Trophoblast cell (in vitro differentiated cells and primary cell): ENCODE measurements at regions not wholly inside any gene's neighbourhood (a gene's known extent, or its start where the extent isn't known, plus 50 kb on each side); places are given as distances from the start of the nearest gene placed in this dataset.

ENCODE experiments used
- DNase-seq, 2 donors: peaks; one replicate each; pipeline ENCODE4 v3.0.0-alpha.2; 2016
- H2AFZ ChIP-seq: 2 replicates; pipeline ENCODE4 v1.6.1; 2013; ENCODE audit warnings: low read length, moderate library complexity, mild to moderate bottlenecking; ENCODE audit not compliant: insufficient read depth, poor library complexity
- H2AK5ac ChIP-seq: 2 replicates; pipeline ENCODE4 v1.6.1; 2013; ENCODE audit warnings: mild to moderate bottlenecking, low read length
- H2BK120ac ChIP-seq: 2 replicates; pipeline ENCODE4 v1.6.1; 2013; ENCODE audit warnings: low read length, mild to moderate bottlenecking, moderate library complexity; ENCODE audit not compliant: insufficient read depth, poor library complexity
- H2BK12ac ChIP-seq: 2 replicates; pipeline ENCODE4 v1.6.1; 2013; ENCODE audit warnings: mild to moderate bottlenecking, low read length, moderate library complexity
- H2BK5ac ChIP-seq: 2 replicates; pipeline ENCODE4 v1.6.1; 2013; ENCODE audit warnings: low read length, low read depth, moderate library complexity, mild to moderate bottlenecking; ENCODE audit not compliant: poor library complexity
- H3K14ac ChIP-seq: 2 replicates; pipeline ENCODE4 v1.6.1; 2013; ENCODE audit warnings: mild to moderate bottlenecking, low read length
- H3K18ac ChIP-seq: 2 replicates; pipeline ENCODE4 v1.6.1; 2013; ENCODE audit warnings: mild to moderate bottlenecking, low read length
- H3K23ac ChIP-seq: 2 replicates; pipeline ENCODE4 v1.6.1; 2013; ENCODE audit warnings: low read length
- H3K27ac ChIP-seq: 2 replicates; pipeline ENCODE4 v1.5.1; 2013; ENCODE audit warnings: low read depth, mild to moderate bottlenecking, inconsistent platforms, low read length, moderate library complexity
- H3K27me3 ChIP-seq: 2 replicates; pipeline ENCODE4 v1.6.1; 2013; ENCODE audit warnings: inconsistent platforms, mild to moderate bottlenecking, low read length, moderate library complexity; ENCODE audit not compliant: insufficient read depth
- H3K36me3 ChIP-seq, 2 experiments: 1 replicate in 1 of 2; 2 replicates in 1 of 2; pipeline ENCODE4 v1.6.1; 2013; ENCODE audit warnings: low read length in 2 of 2, mild to moderate bottlenecking in 2 of 2, moderate library complexity in 1 of 2; ENCODE audit not compliant: insufficient read depth in 2 of 2, control insufficient read depth in 1 of 2
- H3K4ac ChIP-seq: 2 replicates; pipeline ENCODE4 v1.6.1; 2013; ENCODE audit warnings: low read depth, mild to moderate bottlenecking, low read length, moderate library complexity
- H3K4me1 ChIP-seq, 2 experiments: 1 replicate in 1 of 2; 2 replicates in 1 of 2; pipeline ENCODE4 v1.6.1; 2013; ENCODE audit warnings: low read length in 2 of 2, mild to moderate bottlenecking in 2 of 2, moderate library complexity in 1 of 2; ENCODE audit not compliant: insufficient read depth in 2 of 2, control insufficient read depth in 1 of 2
- H3K4me2 ChIP-seq: 2 replicates; pipeline ENCODE4 v1.6.1; 2013; ENCODE audit warnings: inconsistent platforms, mild to moderate bottlenecking, low read length, moderate library complexity
- H3K4me3 ChIP-seq: 2 replicates; pipeline ENCODE4 v1.5.1; 2013; ENCODE audit warnings: mild to moderate bottlenecking, low read depth, low read length, inconsistent platforms
- H3K79me1 ChIP-seq: one replicate; pipeline ENCODE4 v1.6.1; 2013; ENCODE audit warnings: low read length
- H3K79me2 ChIP-seq: 2 replicates; pipeline ENCODE4 v1.6.1; 2013; ENCODE audit warnings: low read length, mild to moderate bottlenecking; ENCODE audit not compliant: control insufficient read depth, insufficient read depth, poor library complexity
- H3K9ac ChIP-seq: 2 replicates; pipeline ENCODE4 v1.6.1; 2013; ENCODE audit warnings: mild to moderate bottlenecking, low read length
- H3K9me3 ChIP-seq: 2 replicates; pipeline ENCODE4 v1.6.1; 2013; ENCODE audit warnings: low read depth, mild to moderate bottlenecking, control low read depth, inconsistent platforms, low read length; ENCODE audit not compliant: insufficient read depth
- H4K12ac ChIP-seq: 2 replicates; pipeline ENCODE4 v1.6.1; 2013; ENCODE audit warnings: low read depth, mild to moderate bottlenecking, low read length, moderate library complexity
- H4K8ac ChIP-seq: 2 replicates; pipeline ENCODE4 v1.6.1; 2013; ENCODE audit warnings: low read depth, mild to moderate bottlenecking, low read length, moderate library complexity
- H4K91ac ChIP-seq: one replicate; pipeline ENCODE4 v1.6.1; 2013; ENCODE audit warnings: low read depth, mild to moderate bottlenecking, low read length, moderate library complexity
- WGBS: extraction: QIAGEN DNeasy Blood & Tissue Kit; methylation state at CpG from one replicate; pipeline ENCODE4 v1.1.7; 2013; ENCODE audit warnings: missing lambda C conversion rate; ENCODE audit not compliant: insufficient read length, insufficient coverage; ENCODE audit errors: extremely low coverage; 5-methylcytosine and 5-hydroxymethylcytosine counted together

GRCh38 chr19:29337029-29337428 lies 124.1 kb upstream of the UQCRFS1 start:
- Histone ChIP-seq H3K4me2 (no peak overlapping the region), H3K79me1 (no peaks in the 10 kb centered on the region)
- DNase-seq, result no peak

GRCh38 chr19:29338480-29338879 lies 125.5 kb upstream of the UQCRFS1 start:
- Histone ChIP-seq H3K4ac (no peak overlapping the region), H2AFZ (no peak overlapping the region), H4K8ac (no peak overlapping the region), H3K27ac (no peak overlapping the region), H2BK5ac (no peak overlapping the region), H4K12ac (no peak overlapping the region), H4K91ac (no peak overlapping the region), H3K4me1 (no peaks in the 10 kb centered on the region), H3K9me3 (peaks cover 3% of the 10 kb centered on the region), H3K79me2 (no peaks in the 10 kb centered on the region), H3K9ac (no peak overlapping the region), H3K14ac (no peak overlapping the region), H3K27me3 (no peaks in the 10 kb centered on the region), H3K36me3 (no peaks in the 10 kb centered on the region), H3K4me3 (no peak overlapping the region), H2BK120ac (no peak overlapping the region), H3K4me2 (no peak overlapping the region), H2AK5ac (no peak overlapping the region), H2BK12ac (no peak overlapping the region), H3K23ac (no peak overlapping the region), H3K79me1 (no peaks in the 10 kb centered on the region), H3K18ac (no peak overlapping the region)
- DNase-seq, result no peak
- no CpG with 5 or more reads among the region's 1 CpG for WGBS

More at GRCh38 chr19:29337029-29337428, 124.1 kb upstream of the UQCRFS1 start:
- no peak overlapping the region for H2AK5ac ChIP-seq
- H3K23ac ChIP-seq, result no peak overlapping the region
- H3K27me3 ChIP-seq, result no peaks in the 10 kb centered on the region
- H4K8ac ChIP-seq, result no peak overlapping the region
- H2BK12ac ChIP-seq, result no peak overlapping the region
- H4K91ac ChIP-seq, result no peak overlapping the region
- H3K4me3 ChIP-seq, result no peak overlapping the region
- H2BK120ac ChIP-seq, result no peak overlapping the region
- H2AFZ ChIP-seq, result no peak overlapping the region
- H3K27ac ChIP-seq, result no peak overlapping the region
- no peaks in the 10 kb centered on the region for H3K4me1 ChIP-seq
- H3K9me3 ChIP-seq, result peaks cover 3% of the 10 kb centered on the region
- no peak overlapping the region for H4K12ac ChIP-seq
- H3K79me2 ChIP-seq, result no peaks in the 10 kb centered on the region
- WGBS, result no CpG with 5 or more reads among the region's 6 CpGs
- H3K4ac ChIP-seq, result no peak overlapping the region
- H3K9ac ChIP-seq, result no peak overlapping the region
- no peaks in the 10 kb centered on the region for H3K36me3 ChIP-seq
- H2BK5ac ChIP-seq, result no peak overlapping the region
- no peak overlapping the region for H3K14ac ChIP-seq
- no peak overlapping the region for H3K18ac ChIP-seq

- H3K79me2 ChIP-seq, result no peaks in the 10 kb centered on the region
- H3K4me3 ChIP-seq, result no peak overlapping the region
- no peak overlapping the region for H3K4ac ChIP-seq
- H3K4me2 ChIP-seq, result no peak overlapping the region
- no peaks in the 10 kb centered on the region for H3K4me1 ChIP-seq
- no peak overlapping the region for H3K18ac ChIP-seq
- H4K8ac ChIP-seq, result no peak overlapping the region
- WGBS, result no CpG with 5 or more reads among the region's 1 CpG
- no peak overlapping the region for H2BK120ac ChIP-seq
- no peak overlapping the region for H4K12ac ChIP-seq
- H2BK5ac ChIP-seq, result no peak overlapping the region
- H3K9ac ChIP-seq, result no peak overlapping the region
- no peak overlapping the region for H3K27ac ChIP-seq
- no peak overlapping the region for H2BK12ac ChIP-seq
- no peak overlapping the region for H2AFZ ChIP-seq
- no peaks in the 10 kb centered on the region for H3K36me3 ChIP-seq
- H3K79me1 ChIP-seq, result no peaks in the 10 kb centered on the region
- no peak overlapping the region for H2AK5ac ChIP-seq
- H3K23ac ChIP-seq, result no peak overlapping the region
- no peaks in the 10 kb centered on the region for H3K27me3 ChIP-seq
- no peak overlapping the region for H3K14ac ChIP-seq
- no peak for DNase-seq
- no peaks in the 10 kb centered on the region for H3K9me3 ChIP-seq
- H4K91ac ChIP-seq, result no peak overlapping the region
Observed at GRCh38 chr19:29342721-29343120, 129.8 kb upstream of the UQCRFS1 start.

GRCh38 chr19:29364224-29364726 lies 151.3 kb upstream of the UQCRFS1 start:
- DNase-seq, result no peak
- Histone ChIP-seq H3K4me3 (no peak overlapping the region), H2AFZ (no peak overlapping the region), H2AK5ac (no peak overlapping the region), H3K4ac (no peak overlapping the region), H2BK5ac (no peak overlapping the region), H3K27ac (no peak overlapping the region), H3K27me3 (no peaks in the 10 kb centered on the region), H2BK12ac (no peak overlapping the region), H3K4me2 (no peak overlapping the region), H3K14ac (no peak overlapping the region), H3K9ac (no peak overlapping the region), H3K36me3 (no peaks in the 10 kb centered on the region), H3K79me1 (no peaks in the 10 kb centered on the region), H3K23ac (no peak overlapping the region), H3K18ac (no peak overlapping the region), H4K12ac (no peak overlapping the region), H3K9me3 (no peaks in the 10 kb centered on the region), H2BK120ac (no peak overlapping the region), H3K79me2 (no peaks in the 10 kb centered on the region), H3K4me1 (no peaks in the 10 kb centered on the region), H4K8ac (no peak overlapping the region), H4K91ac (no peak overlapping the region)
- WGBS, result no CpG with 5 or more reads among the region's 10 CpGs
